ENCODE measurements at regions not wholly inside any gene's neighbourhood (a gene's known extent, or its start where the extent isn't known, plus 50 kb on each side); places are given as distances from the start of the nearest gene placed in this dataset.

DNA sequence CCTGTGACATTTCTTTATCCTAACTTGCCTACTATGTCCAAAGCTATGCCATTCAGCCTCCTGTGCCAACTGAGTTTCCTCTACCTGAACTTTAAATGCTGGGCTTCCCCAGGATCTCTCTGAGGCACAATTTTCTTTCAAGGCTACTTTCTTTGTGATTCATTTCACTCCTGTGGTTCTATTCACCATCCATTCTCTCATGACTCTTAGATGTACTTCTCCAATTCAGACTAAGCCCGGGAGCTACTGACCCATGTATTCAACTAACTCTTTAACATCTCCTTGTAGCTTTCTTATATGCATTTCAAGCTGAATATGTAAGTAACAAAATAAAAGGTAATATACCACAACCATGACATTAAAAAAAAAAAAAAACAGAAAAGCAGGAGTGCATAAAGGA lies 738.9 kb upstream of the USP15 start:
- no peaks in the 10 kb centered on the region for H3K36me3 Mint-ChIP-seq
- no peak overlapping the region; the same call in 1 of the 2 replicates for H3K27ac Mint-ChIP-seq
- POLR2A ChIA-PET = no interaction called here
- CTCF ChIA-PET = no interaction called here
- no peaks in the 10 kb centered on the region for H3K27me3 Mint-ChIP-seq (ENCODE audit: low read depth)
- peaks cover 2% of the 10 kb centered on the region; the same call in 1 of the 2 replicates for H3K9me3 Mint-ChIP-seq
- no peak overlapping the region for H3K4me3 Mint-ChIP-seq
- ATAC-seq = peak; percentile 93
- DNase-seq (ENCODE audit: low spot score) = no peak
- H3K4me1 Mint-ChIP-seq = peaks cover 32% of the 10 kb centered on the region
- no peak for TF ChIP-seq SP1 (CRISPR knock-in tag; conservative IDR thresholded peaks at IDR 0.05)
- no peak for TF ChIP-seq NR2C2 (CRISPR knock-in tag; IDR thresholded peaks at IDR 0.05)
- no peak for TF ChIP-seq ZNF396 (CRISPR knock-in tag; IDR thresholded peaks at IDR 0.05; ENCODE audit: borderline replicate concordance)
- TF ChIP-seq, protein P1, sequence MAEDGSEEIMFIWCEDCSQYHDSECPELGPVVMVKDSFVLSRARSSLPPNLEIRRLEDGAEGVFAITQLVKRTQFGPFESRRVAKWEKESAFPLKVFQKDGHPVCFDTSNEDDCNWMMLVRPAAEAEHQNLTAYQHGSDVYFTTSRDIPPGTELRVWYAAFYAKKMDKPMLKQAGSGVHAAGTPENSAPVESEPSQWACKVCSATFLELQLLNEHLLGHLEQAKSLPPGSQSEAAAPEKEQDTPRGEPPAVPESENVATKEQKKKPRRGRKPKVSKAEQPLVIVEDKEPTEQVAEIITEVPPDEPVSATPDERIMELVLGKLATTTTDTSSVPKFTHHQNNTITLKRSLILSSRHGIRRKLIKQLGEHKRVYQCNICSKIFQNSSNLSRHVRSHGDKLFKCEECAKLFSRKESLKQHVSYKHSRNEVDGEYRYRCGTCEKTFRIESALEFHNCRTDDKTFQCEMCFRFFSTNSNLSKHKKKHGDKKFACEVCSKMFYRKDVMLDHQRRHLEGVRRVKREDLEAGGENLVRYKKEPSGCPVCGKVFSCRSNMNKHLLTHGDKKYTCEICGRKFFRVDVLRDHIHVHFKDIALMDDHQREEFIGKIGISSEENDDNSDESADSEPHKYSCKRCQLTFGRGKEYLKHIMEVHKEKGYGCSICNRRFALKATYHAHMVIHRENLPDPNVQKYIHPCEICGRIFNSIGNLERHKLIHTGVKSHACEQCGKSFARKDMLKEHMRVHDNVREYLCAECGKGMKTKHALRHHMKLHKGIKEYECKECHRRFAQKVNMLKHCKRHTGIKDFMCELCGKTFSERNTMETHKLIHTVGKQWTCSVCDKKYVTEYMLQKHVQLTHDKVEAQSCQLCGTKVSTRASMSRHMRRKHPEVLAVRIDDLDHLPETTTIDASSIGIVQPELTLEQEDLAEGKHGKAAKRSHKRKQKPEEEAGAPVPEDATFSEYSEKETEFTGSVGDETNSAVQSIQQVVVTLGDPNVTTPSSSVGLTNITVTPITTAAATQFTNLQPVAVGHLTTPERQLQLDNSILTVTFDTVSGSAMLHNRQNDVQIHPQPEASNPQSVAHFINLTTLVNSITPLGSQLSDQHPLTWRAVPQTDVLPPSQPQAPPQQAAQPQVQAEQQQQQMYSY (CRISPR knock-in tag; IDR thresholded peaks at IDR 0.05) = no peak
- peak; percentile 5; the same call in 1 of the 2 replicates for TF ChIP-seq ZNF423 (CRISPR knock-in tag; IDR thresholded peaks at IDR 0.05)
- TF ChIP-seq ZNF121 (CRISPR knock-in tag; IDR thresholded peaks at IDR 0.05) = no peak
- TF ChIP-seq JUN (CRISPR knock-in tag; IDR thresholded peaks at IDR 0.05) = no peak
- TF ChIP-seq, protein P2, sequence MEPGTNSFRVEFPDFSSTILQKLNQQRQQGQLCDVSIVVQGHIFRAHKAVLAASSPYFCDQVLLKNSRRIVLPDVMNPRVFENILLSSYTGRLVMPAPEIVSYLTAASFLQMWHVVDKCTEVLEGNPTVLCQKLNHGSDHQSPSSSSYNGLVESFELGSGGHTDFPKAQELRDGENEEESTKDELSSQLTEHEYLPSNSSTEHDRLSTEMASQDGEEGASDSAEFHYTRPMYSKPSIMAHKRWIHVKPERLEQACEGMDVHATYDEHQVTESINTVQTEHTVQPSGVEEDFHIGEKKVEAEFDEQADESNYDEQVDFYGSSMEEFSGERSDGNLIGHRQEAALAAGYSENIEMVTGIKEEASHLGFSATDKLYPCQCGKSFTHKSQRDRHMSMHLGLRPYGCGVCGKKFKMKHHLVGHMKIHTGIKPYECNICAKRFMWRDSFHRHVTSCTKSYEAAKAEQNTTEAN (CRISPR knock-in tag; IDR thresholded peaks at IDR 0.05) = no peak

DNA sequence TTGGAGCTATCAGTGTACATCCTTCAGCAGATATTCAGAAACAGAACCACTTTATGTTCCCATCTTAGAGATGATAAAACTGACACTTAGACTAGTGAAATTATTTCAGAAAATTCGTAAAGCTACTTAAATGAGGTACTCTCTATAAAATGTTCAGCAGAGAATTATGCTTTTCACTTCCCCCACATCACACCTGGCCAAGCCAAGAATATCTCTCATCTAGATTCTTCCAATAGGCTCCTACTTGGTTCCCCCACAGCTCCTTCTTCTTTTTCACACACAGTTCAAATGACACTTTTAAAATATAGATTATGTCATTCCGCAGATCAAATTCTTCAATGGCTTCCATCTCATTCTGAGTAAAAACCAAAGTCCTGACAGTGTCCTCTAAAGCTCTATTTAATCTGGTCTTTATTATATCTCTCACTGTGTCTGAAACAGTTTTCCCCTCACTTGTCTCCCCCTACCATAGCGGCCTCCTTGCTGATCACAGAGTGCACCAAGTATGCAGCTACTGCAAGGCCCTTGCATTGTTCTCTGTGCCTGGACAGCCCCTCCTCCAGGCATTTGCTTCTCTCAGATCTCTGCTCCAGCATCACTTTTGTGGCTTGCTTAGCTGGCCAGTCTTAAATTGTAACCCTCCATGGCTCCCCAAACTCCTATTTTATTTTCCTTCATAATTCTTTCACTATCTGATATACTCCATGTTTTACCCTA lies 736.8 kb upstream of the USP15 start:
- no peak for DNase-seq (ENCODE audit: low spot score)
- Mint-ChIP-seq H3K36me3 (no peaks in the 10 kb centered on the region), H3K4me3 (no peak overlapping the region), H3K27ac (no peak overlapping the region), H3K27me3 (ENCODE audit: low read depth) (no peaks in the 10 kb centered on the region), H3K9me3 (peaks cover 5% of the 10 kb centered on the region; the same call in 1 of the 2 replicates), H3K4me1 (peaks cover 32% of the 10 kb centered on the region)
- ATAC-seq = no peak
- POLR2A ChIA-PET = no interaction called here
- CTCF ChIA-PET = interaction anchor here (1.1 kb wide), 1 partner anchor 13 kb away, joined by 3 read pairs; no protein-coding TSS in a partner anchor
- TF ChIP-seq FOXK1 (CRISPR knock-in tag; IDR thresholded peaks at IDR 0.05) (no peak), PRRX2 (CRISPR knock-in tag; IDR thresholded peaks at IDR 0.05) (no peak), ZNF219 (CRISPR knock-in tag; IDR thresholded peaks at IDR 0.05; ENCODE audit: borderline replicate concordance) (no peak), TEAD1 (CRISPR knock-in tag; IDR thresholded peaks at IDR 0.05) (no peak), ZNF263 (CRISPR knock-in tag; IDR thresholded peaks at IDR 0.05; ENCODE audit: low read depth) (no peak), MXD4 (CRISPR knock-in tag; IDR thresholded peaks at IDR 0.05; ENCODE audit: borderline replicate concordance) (no peak), ZNF396 (CRISPR knock-in tag; IDR thresholded peaks at IDR 0.05; ENCODE audit: borderline replicate concordance) (no peak), ZNF423 (CRISPR knock-in tag; IDR thresholded peaks at IDR 0.05) (no peak), TEAD4 (CRISPR knock-in tag; IDR thresholded peaks at IDR 0.05) (no peak)
- TF ChIP-seq, protein P3, sequence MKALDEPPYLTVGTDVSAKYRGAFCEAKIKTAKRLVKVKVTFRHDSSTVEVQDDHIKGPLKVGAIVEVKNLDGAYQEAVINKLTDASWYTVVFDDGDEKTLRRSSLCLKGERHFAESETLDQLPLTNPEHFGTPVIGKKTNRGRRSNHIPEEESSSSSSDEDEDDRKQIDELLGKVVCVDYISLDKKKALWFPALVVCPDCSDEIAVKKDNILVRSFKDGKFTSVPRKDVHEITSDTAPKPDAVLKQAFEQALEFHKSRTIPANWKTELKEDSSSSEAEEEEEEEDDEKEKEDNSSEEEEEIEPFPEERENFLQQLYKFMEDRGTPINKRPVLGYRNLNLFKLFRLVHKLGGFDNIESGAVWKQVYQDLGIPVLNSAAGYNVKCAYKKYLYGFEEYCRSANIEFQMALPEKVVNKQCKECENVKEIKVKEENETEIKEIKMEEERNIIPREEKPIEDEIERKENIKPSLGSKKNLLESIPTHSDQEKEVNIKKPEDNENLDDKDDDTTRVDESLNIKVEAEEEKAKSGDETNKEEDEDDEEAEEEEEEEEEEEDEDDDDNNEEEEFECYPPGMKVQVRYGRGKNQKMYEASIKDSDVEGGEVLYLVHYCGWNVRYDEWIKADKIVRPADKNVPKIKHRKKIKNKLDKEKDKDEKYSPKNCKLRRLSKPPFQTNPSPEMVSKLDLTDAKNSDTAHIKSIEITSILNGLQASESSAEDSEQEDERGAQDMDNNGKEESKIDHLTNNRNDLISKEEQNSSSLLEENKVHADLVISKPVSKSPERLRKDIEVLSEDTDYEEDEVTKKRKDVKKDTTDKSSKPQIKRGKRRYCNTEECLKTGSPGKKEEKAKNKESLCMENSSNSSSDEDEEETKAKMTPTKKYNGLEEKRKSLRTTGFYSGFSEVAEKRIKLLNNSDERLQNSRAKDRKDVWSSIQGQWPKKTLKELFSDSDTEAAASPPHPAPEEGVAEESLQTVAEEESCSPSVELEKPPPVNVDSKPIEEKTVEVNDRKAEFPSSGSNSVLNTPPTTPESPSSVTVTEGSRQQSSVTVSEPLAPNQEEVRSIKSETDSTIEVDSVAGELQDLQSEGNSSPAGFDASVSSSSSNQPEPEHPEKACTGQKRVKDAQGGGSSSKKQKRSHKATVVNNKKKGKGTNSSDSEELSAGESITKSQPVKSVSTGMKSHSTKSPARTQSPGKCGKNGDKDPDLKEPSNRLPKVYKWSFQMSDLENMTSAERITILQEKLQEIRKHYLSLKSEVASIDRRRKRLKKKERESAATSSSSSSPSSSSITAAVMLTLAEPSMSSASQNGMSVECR (CRISPR knock-in tag; IDR thresholded peaks at IDR 0.05; ENCODE audit: borderline replicate concordance) = no peak
- TF ChIP-seq, protein P4, sequence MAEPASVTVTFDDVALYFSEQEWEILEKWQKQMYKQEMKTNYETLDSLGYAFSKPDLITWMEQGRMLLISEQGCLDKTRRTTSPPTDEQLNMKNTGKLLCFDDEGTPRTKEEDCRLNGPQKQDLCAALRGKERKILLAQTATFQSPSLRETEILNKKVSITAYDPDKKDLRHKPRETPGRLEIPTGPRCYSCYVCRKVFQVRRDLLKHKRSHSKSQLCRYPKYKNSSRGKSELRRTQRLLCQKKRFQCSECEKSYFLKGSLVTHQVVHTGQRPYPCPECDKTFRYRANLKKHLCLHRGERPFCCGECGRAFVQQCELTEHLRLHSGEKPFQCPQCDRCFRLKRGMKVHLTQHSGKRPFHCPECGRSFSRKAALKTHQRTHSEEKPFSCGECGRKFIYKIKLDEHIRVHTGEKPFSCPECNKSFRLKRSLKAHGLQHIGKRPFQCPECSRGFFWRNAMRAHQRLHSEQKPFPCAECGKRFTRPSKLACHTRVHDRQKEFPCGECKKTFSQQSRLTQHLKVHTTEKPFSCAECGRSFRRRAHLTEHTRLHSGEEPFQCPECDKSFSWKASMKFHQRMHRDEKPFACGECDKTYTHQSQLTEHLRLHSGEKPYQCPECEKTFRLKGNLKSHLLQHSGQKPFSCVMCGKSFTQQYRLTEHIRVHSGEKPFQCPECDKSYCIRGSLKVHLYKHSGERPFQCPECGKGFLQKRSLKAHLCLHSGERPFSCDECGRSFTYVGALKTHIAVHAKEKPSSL (CRISPR knock-in tag; conservative IDR thresholded peaks at IDR 0.05) = no peak
- TF ChIP-seq, protein P5, sequence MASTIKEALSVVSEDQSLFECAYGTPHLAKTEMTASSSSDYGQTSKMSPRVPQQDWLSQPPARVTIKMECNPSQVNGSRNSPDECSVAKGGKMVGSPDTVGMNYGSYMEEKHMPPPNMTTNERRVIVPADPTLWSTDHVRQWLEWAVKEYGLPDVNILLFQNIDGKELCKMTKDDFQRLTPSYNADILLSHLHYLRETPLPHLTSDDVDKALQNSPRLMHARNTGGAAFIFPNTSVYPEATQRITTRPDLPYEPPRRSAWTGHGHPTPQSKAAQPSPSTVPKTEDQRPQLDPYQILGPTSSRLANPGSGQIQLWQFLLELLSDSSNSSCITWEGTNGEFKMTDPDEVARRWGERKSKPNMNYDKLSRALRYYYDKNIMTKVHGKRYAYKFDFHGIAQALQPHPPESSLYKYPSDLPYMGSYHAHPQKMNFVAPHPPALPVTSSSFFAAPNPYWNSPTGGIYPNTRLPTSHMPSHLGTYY (CRISPR knock-in tag; IDR thresholded peaks at IDR 0.05) = no peak
- TF ChIP-seq, protein P6, sequence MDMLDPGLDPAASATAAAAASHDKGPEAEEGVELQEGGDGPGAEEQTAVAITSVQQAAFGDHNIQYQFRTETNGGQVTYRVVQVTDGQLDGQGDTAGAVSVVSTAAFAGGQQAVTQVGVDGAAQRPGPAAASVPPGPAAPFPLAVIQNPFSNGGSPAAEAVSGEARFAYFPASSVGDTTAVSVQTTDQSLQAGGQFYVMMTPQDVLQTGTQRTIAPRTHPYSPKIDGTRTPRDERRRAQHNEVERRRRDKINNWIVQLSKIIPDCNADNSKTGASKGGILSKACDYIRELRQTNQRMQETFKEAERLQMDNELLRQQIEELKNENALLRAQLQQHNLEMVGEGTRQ (CRISPR knock-in tag; IDR thresholded peaks at IDR 0.05) = no peak
